A673 (cell line): ENCODE measurements at regions not wholly inside any gene's neighbourhood (a gene's known extent, or its start where the extent isn't known, plus 50 kb on each side); places are given as distances from the start of the nearest gene placed in this dataset.

Experiments used
- CTCF ChIP-seq: fragments of 300-800, 200-600 bp; sonication (generic); conservative IDR thresholded peaks from 2 replicates; pipeline ENCODE4 v1.5.1; 2017; ENCODE audit warnings: low read depth, mild to moderate bottlenecking, antibody characterized with exemption, low read length, moderate library complexity, mixed read lengths
- EZH2 ChIP-seq: fragments of 200-600 bp; sonication (generic); IDR thresholded peaks from 2 replicates; pipeline ENCODE4 v1.6.1; 2017; ENCODE audit warnings: borderline replicate concordance, low read depth, mild to moderate bottlenecking, mixed read lengths, antibody characterized with exemption, low read length; ENCODE audit not compliant: poor library complexity, severe bottlenecking

- TF ChIP-seq CTCF (no peak), EZH2 (no peak)
Observed at GRCh38 chr5:20224046-20224445, 236.0 kb upstream of the CDH18 start.
